22Rv1 (cell line): ENCODE measurements at regions not wholly inside any gene's neighbourhood (a gene's known extent, or its start where the extent isn't known, plus 50 kb on each side); places are given as distances from the start of the nearest gene placed in this dataset.

ENCODE experiments used
- ZFX ChIP-seq: fragments of 450-650 bp; IDR thresholded peaks from 2 replicates; pipeline ENCODE4 v1.6.1; 2017; ENCODE audit warnings: antibody characterized with exemption, borderline replicate concordance
- TF ChIP-seq, protein P1 (sequence below): fragments of 450-650 bp; IDR thresholded peaks from 2 replicates; pipeline ENCODE4 v1.5.1; 2017; ENCODE audit warnings: mild to moderate bottlenecking

DNA sequence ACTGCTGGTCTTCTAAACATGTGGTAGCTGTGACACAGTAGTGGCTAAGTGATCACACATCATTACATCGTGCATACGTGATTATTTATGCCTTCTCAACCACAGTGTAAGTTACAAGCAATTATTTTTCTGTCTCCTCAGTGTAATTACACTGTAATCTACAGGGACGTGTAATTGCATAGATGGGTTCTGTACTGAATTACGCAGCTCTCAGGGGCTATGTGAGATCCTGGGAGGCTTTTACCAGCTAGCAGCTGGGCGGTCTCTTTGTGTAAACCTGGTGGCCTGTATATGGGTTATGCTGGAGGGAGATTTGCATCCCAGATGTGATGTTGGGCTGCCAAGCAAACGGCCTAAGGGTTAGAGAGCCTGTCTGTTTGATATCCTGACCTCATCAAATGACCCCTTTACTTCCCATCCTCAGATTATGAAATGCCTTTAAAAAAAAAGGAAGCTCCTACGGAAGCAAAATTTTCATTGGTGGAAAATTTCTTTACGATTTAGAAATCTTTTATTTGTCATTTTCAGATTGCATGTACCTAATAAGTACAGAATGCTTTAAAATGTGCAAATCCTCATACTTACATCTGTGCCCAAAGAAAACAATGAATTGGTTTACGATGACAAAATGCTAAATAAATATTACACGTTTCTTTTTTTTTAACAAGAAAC lies 402.8 kb upstream of the JAG1 start:
- TF ChIP-seq, protein P1, sequence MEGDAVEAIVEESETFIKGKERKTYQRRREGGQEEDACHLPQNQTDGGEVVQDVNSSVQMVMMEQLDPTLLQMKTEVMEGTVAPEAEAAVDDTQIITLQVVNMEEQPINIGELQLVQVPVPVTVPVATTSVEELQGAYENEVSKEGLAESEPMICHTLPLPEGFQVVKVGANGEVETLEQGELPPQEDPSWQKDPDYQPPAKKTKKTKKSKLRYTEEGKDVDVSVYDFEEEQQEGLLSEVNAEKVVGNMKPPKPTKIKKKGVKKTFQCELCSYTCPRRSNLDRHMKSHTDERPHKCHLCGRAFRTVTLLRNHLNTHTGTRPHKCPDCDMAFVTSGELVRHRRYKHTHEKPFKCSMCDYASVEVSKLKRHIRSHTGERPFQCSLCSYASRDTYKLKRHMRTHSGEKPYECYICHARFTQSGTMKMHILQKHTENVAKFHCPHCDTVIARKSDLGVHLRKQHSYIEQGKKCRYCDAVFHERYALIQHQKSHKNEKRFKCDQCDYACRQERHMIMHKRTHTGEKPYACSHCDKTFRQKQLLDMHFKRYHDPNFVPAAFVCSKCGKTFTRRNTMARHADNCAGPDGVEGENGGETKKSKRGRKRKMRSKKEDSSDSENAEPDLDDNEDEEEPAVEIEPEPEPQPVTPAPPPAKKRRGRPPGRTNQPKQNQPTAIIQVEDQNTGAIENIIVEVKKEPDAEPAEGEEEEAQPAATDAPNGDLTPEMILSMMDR, result no peak
- TF ChIP-seq ZFX, result no peak
